NCI-H2171 (cell line): ENCODE measurements at regions not wholly inside any gene's neighbourhood (a gene's known extent, or its start where the extent isn't known, plus 50 kb on each side); places are given as distances from the start of the nearest gene placed in this dataset.

Source experiments
- DNase-seq: peaks from one replicate; lab custom pipeline; 2025; lab: John Stamatoyannopoulos, UW

- no peak for DNase-seq
Measured at GRCh38 chr2:239865059-239865639, 160.0 kb downstream of the NDUFA10 start.

- no peak for DNase-seq
Measured at GRCh38 chr2:239864247-239865058, 160.7 kb downstream of the NDUFA10 start.

- no peak for DNase-seq
Measured at GRCh38 chr2:239862613-239863012, 162.5 kb downstream of the NDUFA10 start.

- DNase-seq: peak; percentile 5
Measured at GRCh38 chr2:239858179-239858578, 167.0 kb downstream of the NDUFA10 start.

GRCh38 chr2:239857591-239857990 is 167.6 kb downstream of the NDUFA10 start:
- DNase-seq: no peak

- no peak for DNase-seq
Measured at GRCh38 chr2:239856620-239857285, 168.4 kb downstream of the NDUFA10 start.

GRCh38 chr2:239855863-239856587 is 169.1 kb downstream of the NDUFA10 start:
- no peak for DNase-seq

GRCh38 chr2:239854596-239854995 is 170.5 kb downstream of the NDUFA10 start:
- DNase-seq: no peak

GRCh38 chr2:239853706-239854327 is 171.3 kb downstream of the NDUFA10 start:
- DNase-seq: no peak

GRCh38 chr2:239853121-239853520 is 172.0 kb downstream of the NDUFA10 start:
- DNase-seq: no peak

GRCh38 chr2:239852272-239852671 is 172.9 kb downstream of the NDUFA10 start:
- DNase-seq: no peak

GRCh38 chr2:239846789-239847676 is 178.1 kb downstream of the NDUFA10 start:
- no peak for DNase-seq

- no peak for DNase-seq
Measured at GRCh38 chr2:239845968-239846367, 179.2 kb downstream of the NDUFA10 start.

- no peak for DNase-seq
Measured at GRCh38 chr2:239839306-239839705, 185.8 kb downstream of the NDUFA10 start.

GRCh38 chr2:239836021-239836765 is 188.9 kb downstream of the NDUFA10 start:
- DNase-seq: no peak

GRCh38 chr2:239835056-239835455 is 190.1 kb downstream of the NDUFA10 start:
- DNase-seq: no peak

GRCh38 chr2:239834143-239834542 is 191.0 kb downstream of the NDUFA10 start:
- DNase-seq: no peak

- DNase-seq: no peak
Measured at GRCh38 chr2:239833269-239834109, 191.7 kb downstream of the NDUFA10 start.
